ENCODE measurements at regions not wholly inside any gene's neighbourhood (a gene's known extent, or its start where the extent isn't known, plus 50 kb on each side); places are given as distances from the start of the nearest gene placed in this dataset.
"Not testable (repeated sequence)": the region's sequence is repeated elsewhere in the genome, so short reads cannot be mapped to it uniquely, and the experiment has no call there.

GRCh38 chr5:100096328-100096727 is 438.8 kb upstream of the FAM174A start:
- TF ChIP-seq, protein P1, sequence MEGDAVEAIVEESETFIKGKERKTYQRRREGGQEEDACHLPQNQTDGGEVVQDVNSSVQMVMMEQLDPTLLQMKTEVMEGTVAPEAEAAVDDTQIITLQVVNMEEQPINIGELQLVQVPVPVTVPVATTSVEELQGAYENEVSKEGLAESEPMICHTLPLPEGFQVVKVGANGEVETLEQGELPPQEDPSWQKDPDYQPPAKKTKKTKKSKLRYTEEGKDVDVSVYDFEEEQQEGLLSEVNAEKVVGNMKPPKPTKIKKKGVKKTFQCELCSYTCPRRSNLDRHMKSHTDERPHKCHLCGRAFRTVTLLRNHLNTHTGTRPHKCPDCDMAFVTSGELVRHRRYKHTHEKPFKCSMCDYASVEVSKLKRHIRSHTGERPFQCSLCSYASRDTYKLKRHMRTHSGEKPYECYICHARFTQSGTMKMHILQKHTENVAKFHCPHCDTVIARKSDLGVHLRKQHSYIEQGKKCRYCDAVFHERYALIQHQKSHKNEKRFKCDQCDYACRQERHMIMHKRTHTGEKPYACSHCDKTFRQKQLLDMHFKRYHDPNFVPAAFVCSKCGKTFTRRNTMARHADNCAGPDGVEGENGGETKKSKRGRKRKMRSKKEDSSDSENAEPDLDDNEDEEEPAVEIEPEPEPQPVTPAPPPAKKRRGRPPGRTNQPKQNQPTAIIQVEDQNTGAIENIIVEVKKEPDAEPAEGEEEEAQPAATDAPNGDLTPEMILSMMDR (conservative IDR thresholded peaks at IDR 0.05) = not testable (repeated sequence)
- TF ChIP-seq ZFX (IDR thresholded peaks at IDR 0.05) = not testable (repeated sequence)

Measured in C4-2B (cell line).